GM06990 (cell line): ENCODE measurements at regions not wholly inside any gene's neighbourhood (a gene's known extent, or its start where the extent isn't known, plus 50 kb on each side); places are given as distances from the start of the nearest gene placed in this dataset.

Experiments used
- DNase-seq: peaks from one replicate; pipeline ENCODE4 v3.0.0-alpha.2; 2011; ENCODE audit not compliant: insufficient read length; ENCODE audit errors: extremely low read depth
- H3K27me3 ChIP-seq: replicated peaks from 2 replicates; pipeline ENCODE4 v1.6.0; 2011; ENCODE audit warnings: low read length; ENCODE audit not compliant: control insufficient read depth, insufficient read depth
- H3K36me3 ChIP-seq: 2 replicates; pipeline ENCODE4 v1.5.1; 2011; ENCODE audit warnings: low read length; ENCODE audit not compliant: control insufficient read depth, insufficient read depth
- H3K4me3 ChIP-seq: replicated peaks from 2 replicates; pipeline ENCODE4 v1.5.1; 2011; ENCODE audit warnings: low read depth, mild to moderate bottlenecking, control low read depth, low read length
- TF ChIP-seq, protein P1 (sequence below): IDR thresholded peaks from 2 replicates; pipeline ENCODE4 v1.5.1; 2011; ENCODE audit warnings: low read length, control low read depth, mild to moderate bottlenecking, inconsistent platforms; ENCODE audit not compliant: insufficient read depth, poor library complexity, severe bottlenecking

- no peaks in the 10 kb centered on the region for H3K27me3 ChIP-seq
- no peaks in the 10 kb centered on the region for H3K36me3 ChIP-seq
- DNase-seq = no peak
- H3K4me3 ChIP-seq = no peak overlapping the region
- TF ChIP-seq, protein P1, sequence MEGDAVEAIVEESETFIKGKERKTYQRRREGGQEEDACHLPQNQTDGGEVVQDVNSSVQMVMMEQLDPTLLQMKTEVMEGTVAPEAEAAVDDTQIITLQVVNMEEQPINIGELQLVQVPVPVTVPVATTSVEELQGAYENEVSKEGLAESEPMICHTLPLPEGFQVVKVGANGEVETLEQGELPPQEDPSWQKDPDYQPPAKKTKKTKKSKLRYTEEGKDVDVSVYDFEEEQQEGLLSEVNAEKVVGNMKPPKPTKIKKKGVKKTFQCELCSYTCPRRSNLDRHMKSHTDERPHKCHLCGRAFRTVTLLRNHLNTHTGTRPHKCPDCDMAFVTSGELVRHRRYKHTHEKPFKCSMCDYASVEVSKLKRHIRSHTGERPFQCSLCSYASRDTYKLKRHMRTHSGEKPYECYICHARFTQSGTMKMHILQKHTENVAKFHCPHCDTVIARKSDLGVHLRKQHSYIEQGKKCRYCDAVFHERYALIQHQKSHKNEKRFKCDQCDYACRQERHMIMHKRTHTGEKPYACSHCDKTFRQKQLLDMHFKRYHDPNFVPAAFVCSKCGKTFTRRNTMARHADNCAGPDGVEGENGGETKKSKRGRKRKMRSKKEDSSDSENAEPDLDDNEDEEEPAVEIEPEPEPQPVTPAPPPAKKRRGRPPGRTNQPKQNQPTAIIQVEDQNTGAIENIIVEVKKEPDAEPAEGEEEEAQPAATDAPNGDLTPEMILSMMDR = no peak
Measured at GRCh38 chr1:78436961-78437360, 53.8 kb upstream of the PTGFR start.

DNA sequence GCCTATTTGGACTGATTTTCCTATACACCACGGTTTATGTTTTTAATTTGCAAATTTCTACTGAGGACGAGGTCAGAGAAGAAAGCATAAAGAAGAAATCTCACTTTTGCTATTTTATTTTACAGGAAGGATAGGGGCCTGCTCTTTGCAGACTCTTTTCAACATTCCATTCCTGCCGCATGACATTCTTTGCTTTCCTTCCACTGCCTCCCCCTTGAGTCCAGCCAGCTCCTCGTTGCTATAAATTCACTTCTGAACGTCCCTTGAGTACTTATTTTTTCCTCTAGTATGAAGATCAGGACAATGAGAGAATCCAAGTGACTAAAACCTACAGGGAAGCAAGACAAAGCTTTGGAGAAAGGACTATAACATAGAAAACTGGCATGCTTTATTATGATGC, 53.4 kb upstream of the PTGFR start:
- TF ChIP-seq, protein P1 = no peak
- H3K4me3 ChIP-seq = no peak overlapping the region
- no peaks in the 10 kb centered on the region for H3K36me3 ChIP-seq
- H3K27me3 ChIP-seq = no peaks in the 10 kb centered on the region
- DNase-seq = no peak

DNA sequence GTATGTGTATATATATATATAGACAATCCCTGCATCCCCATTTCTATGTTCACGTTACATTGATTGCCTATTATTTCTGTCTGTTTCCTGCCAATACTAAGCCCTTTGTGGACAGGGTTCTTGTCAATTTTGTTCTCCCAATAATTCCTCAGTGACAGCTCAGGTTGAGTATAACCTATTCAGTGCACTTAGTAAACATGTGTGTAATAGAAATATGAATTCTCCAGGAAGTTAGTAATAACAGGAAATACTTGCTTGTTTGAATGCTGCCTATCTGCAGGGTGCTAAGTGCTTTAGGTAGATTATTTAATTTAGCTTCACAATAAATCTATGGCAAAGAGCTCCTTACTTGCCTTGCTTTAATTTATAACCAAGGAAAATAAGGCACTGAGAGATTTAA, 52.8 kb upstream of the PTGFR start:
- Histone ChIP-seq H3K27me3 (no peaks in the 10 kb centered on the region), H3K4me3 (no peak overlapping the region), H3K36me3 (no peaks in the 10 kb centered on the region)
- TF ChIP-seq, protein P1 = no peak
- DNase-seq = no peak

DNA sequence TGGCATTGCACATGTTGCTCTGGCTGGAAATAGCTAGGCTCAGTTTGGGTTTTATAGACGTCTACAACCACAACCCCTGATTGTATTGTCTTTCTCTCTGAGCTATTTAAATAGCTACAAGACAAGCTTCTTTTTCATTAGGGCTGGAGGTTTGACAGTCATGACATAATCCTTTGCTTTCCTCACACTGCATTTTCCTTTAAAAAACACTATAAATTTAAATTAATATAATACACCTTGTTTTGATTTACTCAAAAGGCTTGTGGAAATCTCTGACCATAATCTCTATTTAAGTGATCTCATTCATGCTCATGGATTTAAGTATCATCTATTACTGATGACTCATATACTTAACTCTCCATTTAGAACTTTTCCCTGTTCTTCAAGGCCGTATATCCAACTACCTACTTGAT, 50.4 kb upstream of the PTGFR start:
- no peaks in the 10 kb centered on the region for H3K36me3 ChIP-seq
- no peak for DNase-seq
- H3K4me3 ChIP-seq = no peak overlapping the region
- H3K27me3 ChIP-seq = no peaks in the 10 kb centered on the region
- TF ChIP-seq, protein P1 = no peak
